Activated CD4-positive, alpha-beta T cell treated with anti-CD3 and anti-CD28 coated beads for 24 hours (primary cell): ENCODE measurements at regions not wholly inside any gene's neighbourhood (a gene's known extent, or its start where the extent isn't known, plus 50 kb on each side); places are given as distances from the start of the nearest gene placed in this dataset.

ENCODE experiments used
- DNase-seq, 2 donors: peaks; one replicate each; pipeline ENCODE4 v3.0.0-alpha.2; 2020; ENCODE audit warnings: low read depth in 2 of 2

DNA sequence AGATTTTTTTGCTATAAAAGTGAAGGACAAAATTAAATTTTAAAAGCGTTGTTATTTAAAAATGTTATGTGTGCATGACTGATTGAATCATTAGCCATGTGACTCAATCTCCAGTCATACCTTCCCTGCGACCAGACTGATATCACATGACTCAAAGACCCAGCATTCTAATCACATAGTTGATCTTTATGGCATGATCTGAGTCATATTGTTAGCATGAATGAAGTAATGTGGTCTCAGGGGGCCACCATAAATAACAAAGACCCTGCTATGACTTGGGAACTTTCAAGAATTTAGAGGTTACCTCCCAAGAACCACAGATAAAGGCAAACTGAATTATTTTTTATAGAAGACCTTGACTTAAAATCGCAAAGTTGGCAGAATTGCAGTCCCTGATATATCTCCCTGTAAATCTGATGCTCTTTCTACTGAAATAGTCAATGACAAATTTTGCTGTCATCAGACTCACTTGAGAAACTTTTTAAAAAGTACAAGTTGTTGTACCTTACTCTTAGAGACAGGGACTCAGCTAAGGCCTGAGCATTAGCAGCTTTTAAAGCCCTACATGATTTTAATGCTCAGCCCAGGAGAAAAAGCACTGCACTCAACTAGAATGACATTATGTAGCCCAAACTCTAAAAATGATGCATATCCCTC lies 717.3 kb downstream of the XPNPEP1 start:
- no peak for DNase-seq

DNA sequence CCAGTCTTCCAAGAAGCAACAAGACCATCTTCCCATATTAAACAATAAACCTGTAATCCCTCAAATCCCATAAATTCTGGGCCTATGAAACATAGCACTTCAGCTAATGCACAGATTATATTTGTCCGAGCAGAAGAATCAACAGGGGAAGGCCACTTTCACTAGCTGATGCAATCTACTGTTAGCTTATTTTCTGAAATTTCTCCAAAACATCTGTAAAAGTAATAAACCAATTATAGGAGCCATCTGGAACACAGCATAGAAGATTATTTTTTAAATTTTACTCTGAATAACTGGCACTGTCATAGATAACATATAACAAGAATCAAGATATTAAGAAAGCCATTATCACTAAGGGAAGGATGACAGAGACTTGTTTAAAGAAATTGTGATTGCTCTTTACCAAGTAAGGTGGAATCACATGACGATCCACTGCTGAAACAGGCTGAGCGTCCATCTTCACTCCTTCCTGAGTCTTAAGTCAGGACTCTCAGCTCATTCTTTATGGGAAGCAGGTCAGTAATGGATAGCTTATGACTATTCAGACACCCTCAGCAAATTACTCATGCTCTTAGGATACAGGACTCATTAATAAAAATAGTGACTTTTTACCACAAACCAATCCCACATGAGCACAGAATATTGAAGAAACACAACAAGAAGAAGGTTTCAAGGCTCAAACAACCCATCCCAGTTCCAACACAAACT lies 719.5 kb downstream of the XPNPEP1 start:
- no peak for DNase-seq

DNA sequence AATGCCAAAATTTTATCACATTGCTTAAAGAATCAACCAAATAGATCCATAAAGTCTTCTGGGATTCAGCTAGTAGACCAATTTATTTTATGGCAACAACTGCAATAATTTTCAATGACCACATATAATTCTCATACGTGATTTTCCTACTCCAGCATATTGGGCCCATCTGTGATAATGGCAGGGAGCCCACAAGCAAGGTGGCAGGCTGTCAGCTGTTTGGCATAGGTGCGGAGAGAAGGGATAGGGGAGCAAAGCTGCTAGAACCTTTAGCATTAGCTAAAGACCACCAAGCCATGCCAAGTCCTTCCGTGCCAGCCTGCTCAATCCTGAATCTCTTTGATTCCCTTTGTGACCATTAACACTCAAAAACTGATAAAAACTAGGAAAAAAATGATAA lies 721.2 kb downstream of the XPNPEP1 start:
- DNase-seq, result no peak

DNA sequence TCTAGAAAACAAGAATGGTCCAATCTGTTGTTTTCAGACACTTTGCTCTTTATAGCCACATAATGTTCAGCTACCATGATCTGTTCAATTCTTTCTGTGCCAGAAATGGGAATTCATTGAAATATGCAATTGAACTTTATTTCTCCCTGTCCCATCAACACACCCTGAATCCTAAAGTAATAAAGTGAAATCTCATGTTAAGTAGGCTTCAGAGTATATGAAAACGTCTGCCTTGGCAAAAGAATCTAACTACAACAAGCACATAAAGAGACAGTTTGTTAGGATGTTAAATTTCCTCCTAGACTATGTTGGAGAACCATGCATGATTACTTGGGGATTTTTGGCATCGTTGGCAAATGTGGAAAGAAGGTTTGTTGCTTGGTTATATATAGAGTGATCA lies 722.7 kb downstream of the XPNPEP1 start:
- DNase-seq, result no peak

- DNase-seq, result no peak
Observed at GRCh38 chr10:109191823-109192222, 731.5 kb downstream of the XPNPEP1 start.

- DNase-seq, result no peak
Observed at GRCh38 chr10:109191341-109191740, 732.0 kb downstream of the XPNPEP1 start.

- no peak for DNase-seq
Observed at GRCh38 chr10:109187677-109188076, 735.6 kb downstream of the XPNPEP1 start.

DNA sequence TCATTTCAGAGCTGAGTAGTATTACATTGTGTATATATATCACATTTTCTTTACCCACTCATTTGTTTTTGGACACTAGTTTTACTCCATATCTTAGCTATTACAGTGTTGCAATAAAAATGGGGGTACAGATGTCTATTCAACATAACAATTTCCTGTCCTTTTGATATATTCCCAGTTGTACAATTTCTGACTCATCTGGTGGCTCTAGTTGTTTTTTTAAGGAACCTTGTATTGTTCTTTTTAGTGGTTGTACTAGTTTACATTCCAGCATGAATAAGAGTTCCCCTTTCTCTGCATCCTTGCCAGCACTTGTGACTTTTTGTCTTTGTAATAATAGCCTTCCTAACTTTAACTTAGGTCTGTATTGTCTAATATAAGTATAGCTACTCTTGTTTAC lies 739.9 kb downstream of the XPNPEP1 start:
- DNase-seq, result no peak

GRCh38 chr10:109178591-109178990 lies 744.7 kb downstream of the XPNPEP1 start:
- DNase-seq, result no peak

- DNase-seq, result no peak
Observed at GRCh38 chr10:109174526-109174925, 748.8 kb downstream of the XPNPEP1 start.

GRCh38 chr10:109173937-109174336 lies 749.4 kb downstream of the XPNPEP1 start:
- DNase-seq, result no peak

DNA sequence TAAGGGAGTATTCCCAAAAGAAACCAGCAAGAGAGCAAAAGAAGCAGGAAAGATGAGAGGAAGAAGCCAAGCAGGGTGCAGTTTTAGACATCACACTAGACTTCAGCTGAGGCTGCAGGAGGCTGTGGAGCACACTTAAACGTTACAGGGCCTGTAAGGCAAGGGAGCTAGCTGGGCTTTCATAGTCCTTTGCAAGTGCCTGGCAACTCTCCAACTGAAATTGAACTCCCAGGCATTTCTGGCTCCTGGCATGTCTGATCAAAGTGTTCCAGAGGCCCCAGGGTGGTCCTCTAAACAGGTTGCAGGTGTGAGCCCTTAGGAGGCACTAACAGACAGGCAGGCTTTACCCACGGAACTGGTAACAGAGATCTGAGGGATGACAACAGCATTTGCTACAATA lies 750.2 kb downstream of the XPNPEP1 start:
- DNase-seq, result no peak

DNA sequence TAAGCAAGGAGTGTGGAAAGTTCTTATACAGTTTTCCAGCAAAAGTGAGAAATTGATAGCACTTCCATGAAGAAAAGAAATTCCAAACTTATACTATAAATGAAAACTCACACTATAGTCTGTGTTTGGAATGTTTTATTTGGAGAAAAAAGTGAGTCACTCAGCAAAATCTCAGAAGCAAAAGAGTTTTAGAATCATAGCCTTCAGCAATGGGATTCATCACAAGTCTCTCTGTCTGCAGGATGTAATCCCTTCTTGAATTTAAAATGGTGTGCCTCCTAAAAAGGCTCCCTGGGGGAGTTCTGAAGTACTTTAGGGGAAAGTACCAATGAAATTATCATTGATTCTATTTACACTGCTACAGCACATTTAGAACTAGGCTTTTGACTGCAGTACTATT lies 756.4 kb downstream of the XPNPEP1 start:
- no peak for DNase-seq

DNA sequence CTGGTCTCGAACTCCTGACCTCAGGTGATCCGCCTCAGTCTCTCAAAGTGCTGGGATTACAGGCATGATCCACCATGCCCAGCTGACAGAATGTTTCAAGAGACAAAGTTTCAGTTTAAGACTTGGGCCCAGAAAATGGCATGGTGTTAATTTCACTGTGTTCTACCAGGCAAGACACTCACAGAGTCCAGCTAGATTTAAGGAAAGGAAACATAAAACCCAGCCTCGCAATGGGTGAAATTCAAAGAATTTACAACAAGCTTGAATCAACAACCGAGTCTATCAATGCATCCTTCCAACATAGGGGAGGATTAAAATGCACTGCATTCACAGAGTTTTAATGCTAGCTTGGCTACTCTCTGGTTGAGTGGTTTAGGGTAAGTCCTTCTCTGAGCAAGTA lies 764.0 kb downstream of the XPNPEP1 start:
- DNase-seq, result no peak

- no peak for DNase-seq
Observed at GRCh38 chr10:109156396-109156795, 766.9 kb downstream of the XPNPEP1 start.

DNA sequence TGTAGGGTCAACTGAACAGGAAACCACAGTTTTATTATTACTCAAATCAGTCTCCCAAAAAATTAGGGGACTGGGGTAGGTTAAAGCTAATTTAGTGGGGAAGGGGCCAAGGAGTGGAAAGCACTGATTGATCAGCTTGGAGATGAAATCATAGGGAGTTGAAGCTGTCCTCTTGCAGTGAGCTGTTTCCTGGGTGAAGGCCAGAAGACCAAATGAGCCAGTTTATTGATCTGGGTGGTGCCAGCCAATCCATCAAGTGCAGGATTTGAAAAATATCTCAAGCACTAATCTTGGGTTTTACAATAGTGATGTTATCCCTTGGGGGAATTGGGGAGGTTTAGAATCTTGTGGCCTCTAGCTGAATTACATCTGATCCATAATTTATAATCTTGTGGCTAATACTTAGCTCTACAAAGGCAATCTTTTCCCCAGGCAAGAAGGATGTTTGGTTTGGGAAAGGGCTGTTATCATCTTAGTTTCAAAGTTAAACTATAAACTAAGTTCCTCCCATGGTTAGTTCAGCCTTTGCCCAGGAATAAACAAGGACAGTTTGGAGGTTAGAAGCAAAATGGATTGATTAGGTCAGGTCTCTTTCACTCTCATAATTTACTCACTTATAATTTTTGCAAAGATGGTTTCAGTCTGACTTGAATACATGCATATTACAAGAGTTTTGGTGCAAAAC lies 773.5 kb downstream of the XPNPEP1 start:
- no peak for DNase-seq

DNA sequence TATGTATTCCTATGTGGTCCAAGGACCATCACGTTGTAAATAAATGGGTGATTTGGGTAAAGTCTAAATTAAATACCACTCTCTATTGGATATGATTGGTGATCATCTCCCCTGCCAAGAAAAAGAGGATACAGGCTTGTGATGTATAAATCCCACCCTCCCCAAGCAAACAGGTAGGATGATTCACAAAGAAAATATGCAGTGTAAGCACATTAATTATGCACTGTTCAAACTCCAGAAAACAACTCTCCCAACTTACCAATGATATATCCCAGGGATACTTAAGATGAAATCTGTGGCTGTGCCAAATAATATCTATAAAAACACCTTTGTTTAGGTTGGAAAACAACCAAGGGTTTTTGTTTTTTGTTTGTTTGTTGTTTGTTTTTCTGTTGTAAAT lies 795.9 kb downstream of the XPNPEP1 start:
- no peak for DNase-seq

GRCh38 chr10:109126541-109126940 lies 796.8 kb downstream of the XPNPEP1 start:
- no peak for DNase-seq

GRCh38 chr10:109126016-109126415 lies 797.3 kb downstream of the XPNPEP1 start:
- no peak for DNase-seq

DNA sequence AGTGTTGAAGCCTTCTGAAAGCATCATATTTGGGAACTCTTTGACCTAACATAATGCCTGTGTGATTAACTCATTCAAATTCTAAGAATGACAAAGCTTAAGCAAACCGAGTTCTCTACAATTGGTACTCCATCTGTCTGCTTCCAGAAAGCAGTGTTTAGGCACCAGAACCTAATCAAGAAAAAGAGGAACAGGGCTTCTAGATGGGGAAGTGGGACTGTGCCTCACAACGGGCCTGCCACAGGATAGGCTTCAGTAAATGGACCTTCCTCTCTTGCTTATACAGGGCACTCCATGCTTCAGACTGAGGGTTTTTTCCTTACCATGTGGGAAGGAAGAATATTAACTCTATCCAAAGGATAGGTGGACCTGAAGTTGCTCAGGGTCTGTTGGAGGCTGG lies 808.1 kb downstream of the XPNPEP1 start:
- DNase-seq, result no peak

GRCh38 chr10:109114579-109114978 lies 808.7 kb downstream of the XPNPEP1 start:
- DNase-seq, result no peak

- DNase-seq, result no peak
Observed at GRCh38 chr10:109106604-109107003, 816.7 kb downstream of the XPNPEP1 start.

DNA sequence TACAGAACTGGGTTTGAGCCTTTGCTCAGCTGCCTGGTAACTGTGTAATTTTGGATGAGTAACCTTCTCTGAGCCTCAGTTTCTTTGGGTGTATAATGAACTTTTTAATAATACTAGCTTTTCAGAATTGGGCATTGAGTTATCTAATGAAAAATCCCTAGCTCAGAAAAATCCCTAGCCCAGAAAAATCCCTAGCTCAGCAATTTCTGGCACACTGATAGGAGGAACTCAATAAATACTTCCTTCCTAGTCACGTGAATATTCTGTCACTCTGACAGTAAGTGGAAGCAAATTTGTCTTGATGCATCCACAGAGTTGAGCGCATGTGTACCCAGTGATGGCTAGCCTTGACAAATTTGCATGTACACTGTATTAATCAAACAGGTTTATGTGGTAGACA lies 817.6 kb downstream of the XPNPEP1 start:
- no peak for DNase-seq
